MCF 10A (cell line): ENCODE measurements at regions not wholly inside any gene's neighbourhood (a gene's known extent, or its start where the extent isn't known, plus 50 kb on each side); places are given as distances from the start of the nearest gene placed in this dataset.

Experiments used
- BruUV-seq: library from RNA; stranded (reverse); fragments of 400-500 nt; replicated peaks from 2 replicates; lab custom pipeline; 2021; lab: Mats Ljungman, UMichigan
- CTCF ChIA-PET: fragments of 300-600 bp; sonication (Branson Sonifier 250); formaldehyde crosslinking; extraction: SDS; loops from one replicate; lab custom pipeline; 2021; ENCODE audit warnings: antibody characterized with exemption, inconsistent platforms; lab: Yijun Ruan, JAX
- POLR2A ChIA-PET: fragments of 300-600, 350-650 bp; sonication (Branson Sonifier 250); formaldehyde crosslinking; extraction: SDS; loops from one replicate; lab custom pipeline; 2020; ENCODE audit warnings: antibody characterized with exemption, inconsistent platforms; lab: Yijun Ruan, JAX
- DNase-seq: peaks from one replicate; pipeline ENCODE4 v3.0.0-alpha.2; 2018; ENCODE audit not compliant: unreplicated experiment
- H3K27ac Mint-ChIP-seq: one replicate; pipeline ENCODE4 v1.8.0; 2022; ENCODE audit warnings: mild to moderate bottlenecking, low read depth, mixed read lengths; ENCODE audit not compliant: unreplicated experiment
- H3K27me3 Mint-ChIP-seq: one replicate; pipeline ENCODE4 v1.8.0; 2022; ENCODE audit warnings: mixed read lengths; ENCODE audit not compliant: insufficient read depth, unreplicated experiment
- H3K36me3 Mint-ChIP-seq: one replicate; pipeline ENCODE4 v1.8.0; 2022; ENCODE audit warnings: mild to moderate bottlenecking, moderate library complexity, mixed read lengths; ENCODE audit not compliant: insufficient read depth, unreplicated experiment
- H3K4me1 Mint-ChIP-seq: one replicate; pipeline ENCODE4 v1.8.0; 2022; ENCODE audit warnings: mixed read lengths; ENCODE audit not compliant: insufficient read depth, unreplicated experiment
- H3K4me3 Mint-ChIP-seq: one replicate; pipeline ENCODE4 v1.8.0; 2022; ENCODE audit warnings: mild to moderate bottlenecking, moderate library complexity, mixed read lengths; ENCODE audit not compliant: unreplicated experiment
- H3K9me3 Mint-ChIP-seq: one replicate; pipeline ENCODE4 v1.8.0; 2022; ENCODE audit warnings: mixed read lengths; ENCODE audit not compliant: unreplicated experiment
- CTCF ChIP-seq: fragments of 200-600 bp; IDR thresholded peaks from one replicate; pipeline ENCODE4 v1.8.0; 2022; ENCODE audit warnings: antibody characterized with exemption, mild to moderate bottlenecking; ENCODE audit not compliant: unreplicated experiment
- intact Hi-C: fragments of 100-400 bp; cut with micrococcal nuclease; formaldehyde crosslinking; loops from 2 replicates; pipeline ENCODE4 v1.14.1; 2022

- no TSS peak for BruUV-seq
- intact Hi-C loops: no loop called here
- no peak for DNase-seq
- no peak overlapping the region for H3K27ac Mint-ChIP-seq
- no peaks in the 10 kb centered on the region for H3K4me1 Mint-ChIP-seq
- H3K27me3 Mint-ChIP-seq: no peaks in the 10 kb centered on the region
- TF ChIP-seq CTCF: no peak
- H3K4me3 Mint-ChIP-seq: no peak overlapping the region
- ChIA-PET POLR2A (no interaction called here), CTCF (interaction anchor here (0.5 to 0.9 kb wide), 2 partner anchors 10 to 516 kb away, joined by 3 to 4 read pairs; no protein-coding TSS in a partner anchor)
- H3K36me3 Mint-ChIP-seq: no peaks in the 10 kb centered on the region
- H3K9me3 Mint-ChIP-seq: peaks cover 6% of the 10 kb centered on the region
These were observed 156.7 kb downstream of the HAPSTR1 start for GRCh38 chr16:9248162-9248561.

GRCh38 chr16:9249534-9249933 is 158.1 kb downstream of the HAPSTR1 start:
- H3K27me3 Mint-ChIP-seq: no peaks in the 10 kb centered on the region

GRCh38 chr16:9251026-9251425 is 159.6 kb downstream of the HAPSTR1 start:
- Mint-ChIP-seq H3K27me3 (no peaks in the 10 kb centered on the region), H3K4me3 (no peak overlapping the region), H3K4me1 (no peaks in the 10 kb centered on the region), H3K9me3 (peaks cover 6% of the 10 kb centered on the region), H3K27ac (no peak overlapping the region), H3K36me3 (no peaks in the 10 kb centered on the region)
- TF ChIP-seq CTCF: no peak
- ChIA-PET CTCF (interaction anchor here (0.6 kb wide), 1 partner anchor 11 kb away, joined by 3 read pairs; no protein-coding TSS in a partner anchor), POLR2A (no interaction called here)
- no TSS peak for BruUV-seq
- DNase-seq: no peak
- intact Hi-C loops: no loop called here

More at GRCh38 chr16:9249534-9249933, 158.1 kb downstream of the HAPSTR1 start:
- H3K4me1 Mint-ChIP-seq: no peaks in the 10 kb centered on the region
- no peak for DNase-seq
- no TSS peak for BruUV-seq
- TF ChIP-seq CTCF: no peak
- H3K9me3 Mint-ChIP-seq: peaks cover 6% of the 10 kb centered on the region
- H3K27ac Mint-ChIP-seq: no peak overlapping the region
- intact Hi-C loops: no loop called here
- H3K36me3 Mint-ChIP-seq: no peaks in the 10 kb centered on the region
- ChIA-PET CTCF (no interaction called here), POLR2A (no interaction called here)
- no peak overlapping the region for H3K4me3 Mint-ChIP-seq

- CTCF ChIA-PET: interaction anchor here (0.6 to 1.6 kb wide), 3 partner anchors 10 to 348 kb away, joined by 3 to 4 read pairs (median 3); no protein-coding TSS in a partner anchor
- POLR2A ChIA-PET: no interaction called here
- Mint-ChIP-seq H3K27ac (no peak overlapping the region), H3K4me3 (no peak overlapping the region), H3K9me3 (peaks cover 6% of the 10 kb centered on the region), H3K4me1 (no peaks in the 10 kb centered on the region), H3K36me3 (no peaks in the 10 kb centered on the region), H3K27me3 (no peaks in the 10 kb centered on the region)
- no peak for TF ChIP-seq CTCF
- intact Hi-C loops: no loop called here
- BruUV-seq: no TSS peak
- no peak for DNase-seq
These were observed 163.4 kb downstream of the HAPSTR1 start for GRCh38 chr16:9254863-9255262.
